Chondrocyte (in vitro differentiated cells): ENCODE measurements at regions not wholly inside any gene's neighbourhood (a gene's known extent, or its start where the extent isn't known, plus 50 kb on each side); places are given as distances from the start of the nearest gene placed in this dataset.

ENCODE experiments used
- DNase-seq: peaks from one replicate; pipeline ENCODE4 v3.0.0; 2021; ENCODE audit warnings: mixed read lengths, low spot score
- H3K27ac Mint-ChIP-seq: one replicate; pipeline ENCODE4 v1.8.0; 2021; ENCODE audit warnings: mild to moderate bottlenecking, moderate library complexity, mixed read lengths; ENCODE audit not compliant: unreplicated experiment
- H3K27me3 Mint-ChIP-seq: 2 replicates; pipeline ENCODE4 v1.8.0; 2021; ENCODE audit warnings: low read depth, mixed read lengths
- H3K36me3 Mint-ChIP-seq: 2 replicates; pipeline ENCODE4 v1.8.0; 2021; ENCODE audit warnings: low read depth, mixed read lengths
- H3K4me1 Mint-ChIP-seq: 2 replicates; pipeline ENCODE4 v1.8.0; 2021; ENCODE audit warnings: low read depth, mild to moderate bottlenecking, mixed read lengths
- H3K4me3 Mint-ChIP-seq: one replicate; pipeline ENCODE4 v1.8.0; 2021; ENCODE audit warnings: mild to moderate bottlenecking, moderate library complexity, mixed read lengths; ENCODE audit not compliant: unreplicated experiment
- H3K9me3 Mint-ChIP-seq: 2 replicates; pipeline ENCODE4 v1.8.0; 2021; ENCODE audit warnings: low read depth, mixed read lengths
- TF ChIP-seq, protein P1 (sequence below): fragments of 200-600 bp; sonication (generic); IDR thresholded peaks from 2 replicates; pipeline ENCODE4 v1.5.0; 2021; ENCODE audit warnings: antibody characterized with exemption, mild to moderate bottlenecking, moderate library complexity

GRCh38 chr9:8158574-8158973 lies 359.0 kb upstream of the DMAC1 start:
- H3K9me3 Mint-ChIP-seq = peaks cover 3% of the 10 kb centered on the region
- peaks cover 1% of the 10 kb centered on the region for H3K27me3 Mint-ChIP-seq
- no peaks in the 10 kb centered on the region for H3K4me1 Mint-ChIP-seq
- no peak overlapping the region for H3K27ac Mint-ChIP-seq
- DNase-seq = no peak
- TF ChIP-seq, protein P1, sequence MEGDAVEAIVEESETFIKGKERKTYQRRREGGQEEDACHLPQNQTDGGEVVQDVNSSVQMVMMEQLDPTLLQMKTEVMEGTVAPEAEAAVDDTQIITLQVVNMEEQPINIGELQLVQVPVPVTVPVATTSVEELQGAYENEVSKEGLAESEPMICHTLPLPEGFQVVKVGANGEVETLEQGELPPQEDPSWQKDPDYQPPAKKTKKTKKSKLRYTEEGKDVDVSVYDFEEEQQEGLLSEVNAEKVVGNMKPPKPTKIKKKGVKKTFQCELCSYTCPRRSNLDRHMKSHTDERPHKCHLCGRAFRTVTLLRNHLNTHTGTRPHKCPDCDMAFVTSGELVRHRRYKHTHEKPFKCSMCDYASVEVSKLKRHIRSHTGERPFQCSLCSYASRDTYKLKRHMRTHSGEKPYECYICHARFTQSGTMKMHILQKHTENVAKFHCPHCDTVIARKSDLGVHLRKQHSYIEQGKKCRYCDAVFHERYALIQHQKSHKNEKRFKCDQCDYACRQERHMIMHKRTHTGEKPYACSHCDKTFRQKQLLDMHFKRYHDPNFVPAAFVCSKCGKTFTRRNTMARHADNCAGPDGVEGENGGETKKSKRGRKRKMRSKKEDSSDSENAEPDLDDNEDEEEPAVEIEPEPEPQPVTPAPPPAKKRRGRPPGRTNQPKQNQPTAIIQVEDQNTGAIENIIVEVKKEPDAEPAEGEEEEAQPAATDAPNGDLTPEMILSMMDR = no peak
- no peak overlapping the region for H3K4me3 Mint-ChIP-seq
- no peaks in the 10 kb centered on the region for H3K36me3 Mint-ChIP-seq

DNA sequence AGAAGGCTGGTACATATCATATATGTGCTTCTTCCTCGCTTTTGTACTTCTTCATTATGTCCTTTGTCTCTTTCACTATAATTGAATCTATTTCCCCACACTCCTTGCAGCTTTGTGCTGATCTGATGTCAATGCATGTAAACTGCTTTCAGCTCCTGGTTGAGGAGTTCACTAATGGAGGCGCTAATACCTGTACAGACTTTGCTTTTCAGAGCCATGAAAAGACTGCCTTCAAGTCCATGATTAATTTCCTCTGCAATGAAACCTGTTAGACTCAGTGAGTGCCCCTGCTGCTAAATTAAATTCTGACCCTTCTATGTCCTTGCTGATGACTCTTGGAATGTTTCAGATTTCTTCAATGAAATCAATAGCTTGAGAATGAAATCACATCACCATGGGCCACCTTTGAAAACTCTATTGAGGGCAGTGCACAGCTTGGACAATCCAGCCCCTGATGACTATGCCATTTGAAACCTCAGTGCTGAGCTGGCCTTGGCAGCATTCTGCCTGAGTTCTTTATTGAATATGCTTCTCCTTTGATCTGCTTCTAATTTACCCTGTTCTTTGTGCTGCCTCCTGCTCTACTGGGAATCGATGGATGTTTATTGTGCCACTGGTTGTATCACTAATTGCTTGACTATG lies 358.2 kb upstream of the DMAC1 start:
- DNase-seq = no peak
- Mint-ChIP-seq H3K4me3 (no peak overlapping the region), H3K27ac (no peak overlapping the region), H3K4me1 (no peaks in the 10 kb centered on the region), H3K27me3 (peaks cover 1% of the 10 kb centered on the region), H3K9me3 (peaks cover 3% of the 10 kb centered on the region), H3K36me3 (no peaks in the 10 kb centered on the region)
- TF ChIP-seq, protein P1 = no peak

DNA sequence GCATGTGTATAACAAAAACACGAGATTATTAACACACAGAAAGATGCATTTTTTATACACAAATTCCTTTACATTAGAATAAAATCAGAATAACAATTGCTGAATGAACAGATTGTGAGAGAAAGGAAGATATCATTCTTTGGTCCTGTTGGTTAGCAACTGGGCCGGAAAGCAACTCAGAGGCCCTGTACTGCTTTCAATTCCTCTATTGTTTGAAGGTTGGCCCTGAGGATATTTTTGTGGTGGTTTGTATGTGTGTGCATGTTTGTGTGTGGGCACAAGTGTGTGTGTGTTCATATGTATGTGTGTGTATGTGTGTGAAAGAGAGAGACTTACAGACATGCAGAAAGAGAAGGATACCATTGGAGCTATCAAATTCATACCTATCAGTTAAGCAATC lies 356.8 kb upstream of the DMAC1 start:
- DNase-seq = no peak
- Mint-ChIP-seq H3K36me3 (no peaks in the 10 kb centered on the region), H3K4me3 (no peak overlapping the region), H3K4me1 (no peaks in the 10 kb centered on the region), H3K9me3 (peaks cover 9% of the 10 kb centered on the region), H3K27me3 (peaks cover 1% of the 10 kb centered on the region), H3K27ac (no peak overlapping the region)
- TF ChIP-seq, protein P1 = no peak

- DNase-seq = no peak
- peaks cover 16% of the 10 kb centered on the region for H3K9me3 Mint-ChIP-seq
- peaks cover 1% of the 10 kb centered on the region for H3K27me3 Mint-ChIP-seq
- no peak overlapping the region for H3K4me3 Mint-ChIP-seq
- TF ChIP-seq, protein P1 = no peak
- no peaks in the 10 kb centered on the region for H3K36me3 Mint-ChIP-seq
- no peaks in the 10 kb centered on the region for H3K4me1 Mint-ChIP-seq
- no peak overlapping the region for H3K27ac Mint-ChIP-seq
These were observed 356.1 kb upstream of the DMAC1 start for GRCh38 chr9:8155706-8156105.

DNA sequence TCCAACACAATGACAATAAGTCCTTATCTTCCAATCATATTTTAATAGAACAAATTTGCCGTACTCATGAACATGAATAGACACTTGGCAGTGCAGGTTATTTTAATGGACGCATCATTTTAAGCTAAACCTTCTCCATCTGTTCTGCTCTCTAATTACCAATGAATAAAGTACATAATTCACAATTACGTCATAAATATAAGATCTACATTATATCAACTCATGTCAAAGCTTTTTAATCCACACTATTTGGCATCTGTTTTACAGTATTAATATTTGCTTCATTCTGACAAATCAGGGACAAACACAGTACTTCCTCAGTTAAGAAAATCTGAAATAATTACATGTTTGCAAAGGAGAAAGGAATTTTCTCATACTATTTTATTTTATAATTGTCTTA lies 344.1 kb upstream of the DMAC1 start:
- peaks cover 5% of the 10 kb centered on the region for H3K27me3 Mint-ChIP-seq
- H3K9me3 Mint-ChIP-seq = peaks cover 4% of the 10 kb centered on the region
- H3K36me3 Mint-ChIP-seq = no peaks in the 10 kb centered on the region
- TF ChIP-seq, protein P1 = no peak
- H3K27ac Mint-ChIP-seq = no peak overlapping the region
- DNase-seq = no peak
- no peaks in the 10 kb centered on the region for H3K4me1 Mint-ChIP-seq
- H3K4me3 Mint-ChIP-seq = no peak overlapping the region
